ENCODE measurements at regions not wholly inside any gene's neighbourhood (a gene's known extent, or its start where the extent isn't known, plus 50 kb on each side); places are given as distances from the start of the nearest gene placed in this dataset.

GRCh38 chr9:81118416-81118815, 570.9 kb downstream of the TLE1 start:
- H3K4me3 ChIP-seq (ENCODE audit: low read depth, low read length): no peak overlapping the region
- CTCF ChIA-PET: no interaction called here
- TF ChIP-seq CTCF (IDR thresholded peaks at IDR 0.05; ENCODE audit: insufficient read depth, low read length, missing control alignments): no peak
- no peak for DNase-seq (ENCODE audit: low read depth, low spot score)
- POLR2A ChIA-PET: no interaction called here

GRCh38 chr9:81116340-81117137, 572.8 kb downstream of the TLE1 start:
- no peak for TF ChIP-seq CTCF (IDR thresholded peaks at IDR 0.05; ENCODE audit: insufficient read depth, low read length, missing control alignments)
- DNase-seq (ENCODE audit: low read depth, low spot score): no peak
- ChIA-PET CTCF (no interaction called here), POLR2A (interaction anchor here (0.6 kb wide), 1 partner anchor 33 kb away, joined by 3 read pairs; no protein-coding TSS in a partner anchor)
- no peak overlapping the region for H3K4me3 ChIP-seq (ENCODE audit: low read depth, low read length)

GRCh38 chr9:81113453-81114124, 575.8 kb downstream of the TLE1 start:
- H3K4me3 ChIP-seq (ENCODE audit: low read depth, low read length): no peak overlapping the region
- DNase-seq (ENCODE audit: low read depth, low spot score): no peak
- no peak for TF ChIP-seq CTCF (IDR thresholded peaks at IDR 0.05; ENCODE audit: insufficient read depth, low read length, missing control alignments)
- ChIA-PET CTCF (no interaction called here), POLR2A (no interaction called here)

- ChIA-PET CTCF (interaction anchor here (1.1 kb wide), 1 partner anchor 9 kb away, joined by 5 read pairs; no protein-coding TSS in a partner anchor), POLR2A (no interaction called here)
- DNase-seq (ENCODE audit: low read depth, low spot score): no peak
- H3K4me3 ChIP-seq (ENCODE audit: low read depth, low read length): no peak overlapping the region
- no peak for TF ChIP-seq CTCF (IDR thresholded peaks at IDR 0.05; ENCODE audit: insufficient read depth, low read length, missing control alignments)
Observed at GRCh38 chr9:81112627-81113452, 576.5 kb downstream of the TLE1 start.

- no peak overlapping the region for H3K4me3 ChIP-seq (ENCODE audit: low read depth, low read length)
- no peak for DNase-seq (ENCODE audit: low read depth, low spot score)
- CTCF ChIA-PET: no interaction called here
- POLR2A ChIA-PET: no interaction called here
- TF ChIP-seq CTCF (IDR thresholded peaks at IDR 0.05; ENCODE audit: insufficient read depth, low read length, missing control alignments): no peak
Observed at GRCh38 chr9:81108821-81109220, 580.5 kb downstream of the TLE1 start.

GRCh38 chr9:81108391-81108790, 581.0 kb downstream of the TLE1 start:
- no peak for TF ChIP-seq CTCF (IDR thresholded peaks at IDR 0.05; ENCODE audit: insufficient read depth, low read length, missing control alignments)
- no peak for DNase-seq (ENCODE audit: low read depth, low spot score)
- H3K4me3 ChIP-seq (ENCODE audit: low read depth, low read length): no peak overlapping the region
- ChIA-PET CTCF (no interaction called here), POLR2A (no interaction called here)
